ENCODE measurements at regions not wholly inside any gene's neighbourhood (a gene's known extent, or its start where the extent isn't known, plus 50 kb on each side); places are given as distances from the start of the nearest gene placed in this dataset.

DNA sequence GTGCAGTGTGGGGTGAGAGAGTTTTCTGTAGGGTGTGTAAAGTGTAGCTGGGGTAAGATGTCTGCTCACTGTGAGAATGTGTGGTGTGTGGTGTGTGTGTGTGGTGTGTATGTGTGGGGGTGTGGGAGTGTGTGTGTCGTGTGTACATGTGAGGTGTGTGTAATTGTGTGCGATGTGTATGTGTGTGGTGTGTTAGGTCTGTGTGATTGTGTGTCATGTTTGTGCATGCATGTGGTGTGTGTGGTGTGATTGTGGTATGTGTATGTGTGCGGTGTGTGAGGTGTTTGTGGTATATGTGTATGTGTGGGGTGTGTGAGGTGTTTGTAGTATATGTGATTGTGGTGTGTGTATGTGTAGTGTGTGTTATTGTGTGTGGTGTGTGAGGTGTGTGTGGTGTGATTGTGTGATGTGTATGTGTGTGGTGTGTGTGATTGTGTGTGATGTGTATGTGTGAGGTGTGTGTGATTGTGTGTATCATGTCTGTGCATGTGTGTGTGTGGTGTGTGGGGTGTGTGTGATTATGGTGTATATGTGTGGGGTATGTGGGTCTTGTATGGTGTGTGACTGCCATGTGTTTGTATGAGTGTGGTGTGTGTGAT is 241.7 kb upstream of the HDAC4 start:
- TF ChIP-seq TAF1 (IDR thresholded peaks at IDR 0.05; ENCODE audit: borderline replicate concordance, insufficient read depth, low read length), result no peak
- TF ChIP-seq POLR2AphosphoS5 (IDR thresholded peaks at IDR 0.05; ENCODE audit: low read depth, low read length), result no peak
- TF ChIP-seq FOXP2 (optimal IDR thresholded peaks at IDR 0.05; ENCODE audit: borderline replicate concordance, extremely low read depth, extremely low read length, insufficient read depth), result no peak
- no peak for TF ChIP-seq SIN3A (IDR thresholded peaks at IDR 0.05; ENCODE audit: borderline replicate concordance, insufficient read depth, low read length)
- TF ChIP-seq REST (IDR thresholded peaks at IDR 0.05; ENCODE audit: insufficient read depth in 1 of 2, low read depth in 2 of 2, low read length in 2 of 2), result no peak

DNA sequence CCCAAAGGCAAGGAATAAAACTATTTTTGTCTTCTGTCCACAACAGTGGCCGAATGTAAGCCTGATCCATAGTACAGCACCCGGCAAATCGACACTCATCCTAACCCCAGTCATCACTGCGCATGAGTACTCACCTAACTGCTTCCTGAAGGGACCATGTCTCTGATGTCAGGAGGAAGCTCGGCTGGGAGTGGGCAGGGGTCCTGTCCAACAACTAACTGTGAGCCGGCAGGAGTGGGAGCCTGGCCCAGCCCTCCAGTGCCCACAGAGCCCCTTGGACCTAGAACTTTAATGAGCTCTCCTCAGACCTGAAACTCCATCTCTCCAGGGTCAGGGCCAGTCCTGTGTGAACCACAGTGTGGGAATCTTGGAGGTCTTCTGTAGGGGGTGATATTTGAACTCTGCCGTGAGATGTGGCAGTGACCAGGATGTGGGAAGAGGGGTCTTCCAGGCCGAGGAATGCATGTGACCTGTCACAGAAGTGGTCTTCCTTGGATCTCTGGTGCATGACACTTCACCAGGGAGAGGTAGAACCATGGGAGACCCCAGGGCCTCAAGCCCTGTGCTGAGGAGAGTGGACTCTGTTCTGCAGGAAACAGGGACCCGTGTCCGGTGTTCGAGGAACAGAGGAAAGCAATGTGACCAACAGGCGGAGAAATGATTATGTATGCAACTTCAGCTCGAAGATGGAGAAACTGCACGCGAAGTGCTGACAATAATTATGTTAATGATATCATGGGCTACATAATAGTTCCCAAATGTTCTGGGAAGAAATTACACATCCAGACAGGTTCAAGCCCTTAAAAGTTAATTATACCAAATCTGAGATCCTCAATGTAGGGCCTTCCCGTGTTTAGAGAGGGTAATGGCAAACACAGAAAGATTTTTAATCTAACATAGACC is 240.1 kb upstream of the HDAC4 start:
- no peak for TF ChIP-seq SIN3A (IDR thresholded peaks at IDR 0.05; ENCODE audit: borderline replicate concordance, insufficient read depth, low read length)
- no peak for TF ChIP-seq FOXP2 (optimal IDR thresholded peaks at IDR 0.05; ENCODE audit: borderline replicate concordance, extremely low read depth, extremely low read length, insufficient read depth)
- no peak for TF ChIP-seq REST (IDR thresholded peaks at IDR 0.05; ENCODE audit: insufficient read depth in 1 of 2, low read depth in 2 of 2, low read length in 2 of 2)
- TF ChIP-seq TAF1 (IDR thresholded peaks at IDR 0.05; ENCODE audit: borderline replicate concordance, insufficient read depth, low read length), result no peak
- no peak for TF ChIP-seq POLR2AphosphoS5 (IDR thresholded peaks at IDR 0.05; ENCODE audit: low read depth, low read length)

- TF ChIP-seq TAF1 (IDR thresholded peaks at IDR 0.05; ENCODE audit: borderline replicate concordance, insufficient read depth, low read length) (no peak), FOXP2 (optimal IDR thresholded peaks at IDR 0.05; ENCODE audit: borderline replicate concordance, extremely low read depth, extremely low read length, insufficient read depth) (no peak), POLR2AphosphoS5 (IDR thresholded peaks at IDR 0.05; ENCODE audit: low read depth, low read length) (no peak), SIN3A (IDR thresholded peaks at IDR 0.05; ENCODE audit: borderline replicate concordance, insufficient read depth, low read length) (no peak), REST (IDR thresholded peaks at IDR 0.05; ENCODE audit: insufficient read depth in 1 of 2, low read depth in 2 of 2, low read length in 2 of 2) (no peak)
Observed at GRCh38 chr2:239640210-239640609, 239.4 kb upstream of the HDAC4 start.

DNA sequence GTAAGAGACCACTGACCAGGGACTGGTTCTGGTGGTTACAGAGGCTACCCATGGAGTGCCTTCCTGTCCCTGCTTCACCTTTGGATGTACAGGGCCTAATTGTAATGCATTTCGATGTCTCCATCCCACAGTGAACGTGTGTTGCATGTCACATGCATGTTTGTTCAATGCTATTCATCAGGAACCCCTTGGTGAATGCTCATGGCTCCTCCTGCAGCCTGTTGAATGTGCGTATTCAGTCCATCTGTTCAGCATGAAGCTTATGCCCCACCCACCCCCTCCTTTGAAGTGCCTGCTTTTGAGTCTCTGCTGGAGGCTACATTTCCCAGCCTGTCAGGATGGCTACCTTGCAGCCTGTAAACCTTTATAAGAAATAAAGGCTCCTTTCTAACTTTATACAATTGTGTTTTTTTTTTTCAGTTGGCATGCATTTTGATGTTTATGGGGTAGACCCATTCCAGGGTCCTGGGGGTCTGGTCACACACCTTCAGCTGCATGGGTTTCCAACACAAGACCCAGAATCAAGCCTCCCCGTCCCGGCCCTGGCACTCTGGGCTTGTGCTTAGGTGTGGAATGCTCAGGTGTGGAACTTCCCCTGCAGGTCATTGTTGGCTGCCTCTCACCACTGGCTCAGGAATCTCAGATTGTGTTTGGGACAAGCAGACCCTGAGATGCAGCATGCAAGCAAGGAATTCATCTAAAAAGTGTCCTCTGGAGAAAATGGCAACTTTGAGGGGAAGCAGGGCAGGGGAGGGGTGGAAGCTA is 238.8 kb upstream of the HDAC4 start:
- no peak for TF ChIP-seq TAF1 (IDR thresholded peaks at IDR 0.05; ENCODE audit: borderline replicate concordance, insufficient read depth, low read length)
- TF ChIP-seq POLR2AphosphoS5 (IDR thresholded peaks at IDR 0.05; ENCODE audit: low read depth, low read length), result no peak
- no peak for TF ChIP-seq FOXP2 (optimal IDR thresholded peaks at IDR 0.05; ENCODE audit: borderline replicate concordance, extremely low read depth, extremely low read length, insufficient read depth)
- no peak for TF ChIP-seq SIN3A (IDR thresholded peaks at IDR 0.05; ENCODE audit: borderline replicate concordance, insufficient read depth, low read length)
- TF ChIP-seq REST (IDR thresholded peaks at IDR 0.05; ENCODE audit: insufficient read depth in 1 of 2, low read depth in 2 of 2, low read length in 2 of 2), result no peak
